ENCODE measurements at regions not wholly inside any gene's neighbourhood (a gene's known extent, or its start where the extent isn't known, plus 50 kb on each side); places are given as distances from the start of the nearest gene placed in this dataset.
"Not testable (repeated sequence)": the region's sequence is repeated elsewhere in the genome, so short reads cannot be mapped to it uniquely, and the experiment has no call there.

DNA sequence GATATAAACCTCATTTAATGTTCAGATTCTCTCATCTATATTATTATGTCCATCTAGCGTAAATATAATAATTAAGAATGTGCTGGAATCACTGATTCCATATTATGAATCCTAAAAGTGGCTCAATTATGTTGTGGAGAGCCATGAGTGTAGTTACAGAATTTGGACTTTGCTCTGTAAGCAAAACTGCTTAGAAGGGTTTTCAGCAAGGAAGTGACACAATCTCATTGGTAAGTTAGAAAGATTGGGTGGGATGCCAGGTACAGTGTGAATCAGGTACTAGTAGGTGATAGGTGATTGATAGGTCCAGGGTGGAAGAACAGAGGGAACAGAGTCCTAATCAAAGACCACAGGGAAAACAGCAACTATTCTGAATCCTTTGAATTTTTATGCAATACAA, 74.9 kb upstream of the ABLIM1 start:
- DNase-seq, result no peak

DNA sequence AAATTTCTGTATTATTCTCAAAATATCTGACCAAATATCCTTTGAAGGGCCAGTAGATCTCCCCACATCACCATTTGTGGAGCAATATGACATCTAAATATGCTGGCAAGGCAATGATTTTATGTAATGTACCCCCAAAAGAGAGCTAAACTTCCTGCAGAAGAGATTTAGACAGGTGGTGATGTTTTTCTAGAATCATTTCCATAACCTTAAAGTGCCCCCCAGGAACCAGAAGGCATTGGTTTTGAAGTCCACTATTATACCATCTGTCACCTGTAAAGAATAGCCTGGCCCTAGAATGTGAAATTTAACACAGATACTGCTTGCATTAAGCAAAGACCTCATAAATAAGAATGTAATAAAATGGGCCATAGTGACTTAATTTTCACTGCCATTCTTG, 77.9 kb upstream of the ABLIM1 start:
- peak; percentile 53 for DNase-seq

DNA sequence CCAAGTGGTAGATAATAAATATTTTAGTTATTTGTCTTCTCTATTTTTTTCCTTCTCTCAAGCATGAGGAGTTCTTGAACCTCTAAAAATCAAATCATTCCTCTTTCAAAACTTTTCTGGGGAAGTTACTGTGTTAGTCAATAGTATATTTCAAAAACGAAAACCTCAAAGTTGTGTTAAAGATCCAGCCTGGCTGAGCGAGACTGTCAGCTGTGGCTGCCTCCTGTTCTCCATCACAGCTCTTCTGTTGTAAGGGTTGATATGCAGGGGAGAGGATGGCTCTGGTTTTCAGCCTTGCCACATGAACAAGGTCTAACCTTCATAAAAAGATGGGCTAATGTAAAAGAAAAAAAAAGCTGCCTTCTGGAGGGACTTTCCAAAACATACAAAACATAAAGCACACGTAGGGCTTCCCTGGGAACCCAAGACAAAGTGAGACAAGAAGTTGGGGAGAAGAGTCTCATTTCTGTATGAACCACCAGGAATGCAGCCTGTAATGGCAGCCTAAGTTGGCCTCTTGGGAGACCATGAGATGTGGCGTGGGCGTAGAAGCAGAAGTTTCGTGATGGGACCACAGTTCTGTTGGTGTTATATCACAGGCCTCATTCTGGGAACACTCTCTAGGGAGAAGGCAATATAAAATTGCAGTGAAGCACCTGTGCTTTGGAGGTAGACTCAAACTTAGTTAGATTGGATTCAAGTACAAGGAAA, 77.9 kb upstream of the FHIP2A start:
- no peak for DNase-seq

DNA sequence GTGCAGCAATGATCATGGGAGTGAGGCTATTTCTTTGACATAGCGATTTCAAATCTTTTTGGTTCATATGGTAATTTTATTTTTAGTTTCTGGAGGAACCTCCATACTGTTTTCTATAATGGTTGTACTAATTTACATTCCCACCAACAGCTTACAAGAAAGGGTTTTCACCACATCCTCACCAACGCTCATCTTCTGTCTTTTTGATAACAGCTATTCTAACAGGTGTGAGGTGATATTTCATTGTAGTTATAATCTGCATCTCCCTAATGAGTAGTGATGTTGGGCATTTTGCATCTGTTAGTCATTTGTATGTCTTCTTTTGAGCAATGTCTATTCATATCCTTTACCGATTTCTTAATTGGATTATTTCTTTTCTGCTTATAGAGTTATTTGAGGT, 75.0 kb upstream of the FHIP2A start:
- no peak for DNase-seq

DNA sequence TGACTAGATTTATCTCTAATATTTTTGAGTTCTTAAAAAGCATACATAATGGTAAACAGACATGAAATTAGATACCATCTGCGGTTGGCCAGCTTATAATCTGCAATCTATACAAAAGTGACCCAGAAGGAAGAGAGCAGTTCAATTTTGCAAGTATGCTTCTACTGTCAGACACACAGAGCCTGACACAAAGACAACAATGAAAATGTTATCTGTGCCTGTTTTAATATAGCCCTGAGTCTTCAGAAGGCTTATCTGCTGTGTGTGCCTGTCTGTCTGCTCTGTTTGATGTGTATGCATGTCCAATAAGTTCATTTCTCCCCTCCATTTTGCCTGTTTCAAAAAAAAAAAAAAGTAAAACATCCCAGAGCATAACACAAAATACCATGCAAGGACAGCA, 73.3 kb upstream of the FHIP2A start:
- DNase-seq, result no peak

DNA sequence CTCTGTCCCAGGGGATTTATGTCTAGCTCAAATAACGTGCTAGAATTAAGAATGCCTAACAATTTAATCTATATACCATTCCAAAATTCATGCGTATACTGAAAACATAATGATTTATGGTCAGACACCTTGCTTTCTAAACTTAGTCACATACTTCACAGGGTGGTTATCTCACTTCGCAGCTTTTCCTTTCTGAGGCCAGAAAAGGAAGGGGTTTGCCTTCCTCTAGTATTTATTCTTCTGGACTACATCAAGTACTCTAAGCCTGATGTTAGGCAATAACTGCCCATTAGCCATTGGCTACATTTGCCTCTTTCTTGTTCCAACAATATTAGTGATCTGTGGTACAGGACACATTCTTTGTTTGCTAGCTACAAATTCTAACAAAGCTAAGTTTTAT, 72.6 kb upstream of the FHIP2A start:
- DNase-seq, result no peak

DNA sequence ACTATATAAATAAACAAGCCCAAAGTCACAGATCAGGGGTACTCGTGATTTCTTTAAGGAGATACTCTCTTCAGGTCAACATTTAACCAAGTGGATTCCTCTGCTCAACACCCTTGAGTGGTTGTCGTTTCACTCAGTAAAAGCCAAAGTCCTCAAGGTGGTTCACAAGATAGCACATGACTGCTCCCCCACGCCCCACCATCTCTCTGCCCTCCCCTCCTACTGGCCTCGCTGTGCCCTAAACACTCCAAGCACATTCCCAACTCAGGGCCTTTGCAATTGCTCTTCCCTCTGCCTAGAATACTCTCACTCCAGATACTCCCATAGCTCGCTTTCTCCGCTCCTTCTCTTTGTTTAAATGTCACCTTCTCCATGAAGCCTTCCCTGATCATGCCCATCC, 72.1 kb upstream of the FHIP2A start:
- DNase-seq, result no peak

DNA sequence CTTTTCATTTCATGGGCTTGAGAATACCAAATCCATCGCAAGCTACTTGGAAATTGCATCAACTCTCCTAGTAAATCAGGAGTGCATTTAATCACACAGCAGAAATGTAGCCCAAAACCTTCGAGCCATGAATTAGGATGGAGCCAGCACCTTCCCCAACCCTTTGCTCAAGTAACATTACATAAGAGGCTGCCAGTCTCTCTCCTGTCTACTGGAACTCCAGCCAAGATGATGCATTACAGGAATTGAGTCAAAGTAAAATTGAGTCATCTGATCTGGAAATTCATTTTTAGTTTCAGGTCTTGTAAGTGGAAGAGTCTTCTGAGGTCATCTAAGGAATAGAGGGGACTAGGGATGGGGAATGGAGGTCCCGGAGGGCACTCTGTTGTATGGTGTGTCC, 69.7 kb upstream of the FHIP2A start:
- no peak for DNase-seq

DNA sequence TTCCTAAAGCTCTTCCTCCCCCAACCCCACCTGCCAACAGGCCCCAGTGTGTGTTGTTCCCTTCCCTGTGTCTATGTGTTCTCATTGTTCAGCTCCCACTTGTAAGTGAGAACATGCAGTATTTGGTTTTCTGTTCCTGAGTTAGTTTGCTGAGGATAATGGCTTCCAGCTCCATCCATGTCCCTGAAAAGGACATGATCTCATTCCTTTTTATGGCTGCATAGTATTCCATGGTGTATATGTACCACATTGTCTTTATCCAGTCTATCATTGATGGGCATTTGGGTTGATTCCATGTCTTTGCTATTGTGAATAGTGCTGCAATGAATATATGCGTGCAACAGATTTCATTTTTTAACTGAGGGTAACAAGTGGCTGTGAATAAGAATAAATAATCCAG, 69.0 kb upstream of the FHIP2A start:
- not testable (repeated sequence) for DNase-seq

DNA sequence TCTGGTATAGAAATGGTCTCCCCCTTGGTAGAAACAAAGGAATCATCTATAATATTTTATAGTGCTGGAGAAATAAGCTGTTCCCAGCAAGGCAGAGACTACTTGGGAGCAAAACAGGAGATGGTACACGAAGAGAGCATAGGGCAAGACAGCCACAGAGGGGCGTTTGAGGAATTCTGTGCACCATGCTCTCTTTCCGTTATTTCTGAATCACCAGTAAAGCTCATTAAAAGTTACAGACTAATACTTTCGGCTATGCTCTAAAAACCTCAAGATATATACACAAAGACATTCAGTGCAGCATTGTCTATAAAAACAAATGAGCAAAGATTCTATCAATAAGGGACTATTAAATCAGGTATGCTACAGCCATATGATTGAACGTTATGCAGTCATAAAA, 68.5 kb upstream of the FHIP2A start:
- no peak for DNase-seq

DNA sequence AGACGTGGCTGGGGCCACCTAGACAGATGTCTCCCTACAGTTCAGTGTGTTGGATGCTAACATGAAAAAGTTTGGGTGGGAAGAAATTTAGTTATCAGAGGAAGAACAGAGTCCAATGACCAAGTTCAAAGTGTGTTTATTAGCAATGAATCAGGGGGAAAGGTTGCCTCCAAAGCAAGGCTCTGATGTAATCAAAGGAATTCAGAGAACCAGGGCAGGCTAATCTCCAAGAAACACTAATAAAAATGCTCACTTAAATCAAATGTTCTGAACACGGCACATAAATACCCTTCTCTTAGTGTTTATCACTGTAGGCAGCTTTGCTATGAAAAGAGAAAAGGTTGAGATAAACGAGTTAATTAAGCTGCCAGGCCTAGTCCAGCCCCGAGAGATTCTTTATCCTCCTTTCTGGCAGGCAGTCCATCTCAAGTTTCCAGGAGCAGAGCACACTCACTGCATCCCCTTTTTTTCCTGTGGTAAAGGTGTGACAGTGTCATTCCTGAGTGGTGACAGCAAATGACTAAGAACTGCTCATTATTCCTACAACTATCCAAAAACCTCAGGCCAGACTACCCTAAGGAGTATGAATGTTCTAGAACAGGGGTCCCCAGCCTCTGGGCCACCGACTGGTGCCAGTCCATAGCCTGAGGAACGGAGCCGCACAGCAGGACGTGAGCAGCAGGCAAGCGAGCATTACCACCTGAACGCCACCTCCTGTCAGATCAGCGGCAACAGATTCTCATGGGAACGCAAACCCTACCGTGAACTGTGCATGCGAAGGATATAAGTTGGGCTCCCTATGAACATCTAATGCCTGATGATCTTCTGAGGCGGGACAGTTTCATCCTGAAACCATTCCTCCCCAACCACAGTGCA, 66.9 kb upstream of the FHIP2A start:
- DNase-seq, result no peak

DNA sequence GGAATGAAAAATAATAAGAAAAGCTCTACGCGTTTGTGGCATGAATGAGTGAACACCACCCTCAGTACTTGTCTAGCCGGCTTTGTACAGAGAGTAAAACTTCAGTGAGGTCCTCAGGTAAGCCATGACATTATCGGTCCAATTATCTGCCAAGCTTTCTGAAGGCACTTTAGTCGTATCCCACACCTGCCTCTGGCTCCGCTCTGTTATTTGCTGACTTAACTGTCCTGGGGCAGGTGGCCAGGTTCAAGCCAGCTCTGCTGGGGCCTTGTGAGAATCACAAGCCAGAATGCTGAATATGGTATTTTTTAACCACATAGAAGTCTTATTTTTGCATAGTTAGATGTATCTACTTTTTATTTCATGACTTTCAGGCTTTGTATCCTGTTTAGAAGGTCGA, 66.0 kb upstream of the FHIP2A start:
- no peak for DNase-seq

DNA sequence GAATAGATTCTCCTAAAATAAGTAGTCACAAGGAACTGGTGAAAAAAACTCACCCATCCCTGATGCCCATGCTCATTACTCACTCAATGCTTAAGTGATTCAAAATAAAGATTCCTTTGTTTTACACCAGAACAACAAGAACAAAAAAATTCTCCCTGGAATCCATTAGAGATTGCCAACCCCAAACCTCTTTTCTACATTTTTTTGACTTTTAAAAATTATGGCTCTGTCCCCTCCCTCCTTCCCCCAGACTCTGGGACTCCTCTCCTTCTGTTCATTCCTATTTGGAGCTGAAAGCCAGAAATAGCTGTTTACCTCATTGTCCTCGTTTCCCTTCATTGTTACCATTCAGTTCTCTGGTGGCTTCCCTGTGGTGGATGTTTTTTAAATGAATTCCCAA, 63.2 kb upstream of the FHIP2A start:
- no peak for DNase-seq

DNA sequence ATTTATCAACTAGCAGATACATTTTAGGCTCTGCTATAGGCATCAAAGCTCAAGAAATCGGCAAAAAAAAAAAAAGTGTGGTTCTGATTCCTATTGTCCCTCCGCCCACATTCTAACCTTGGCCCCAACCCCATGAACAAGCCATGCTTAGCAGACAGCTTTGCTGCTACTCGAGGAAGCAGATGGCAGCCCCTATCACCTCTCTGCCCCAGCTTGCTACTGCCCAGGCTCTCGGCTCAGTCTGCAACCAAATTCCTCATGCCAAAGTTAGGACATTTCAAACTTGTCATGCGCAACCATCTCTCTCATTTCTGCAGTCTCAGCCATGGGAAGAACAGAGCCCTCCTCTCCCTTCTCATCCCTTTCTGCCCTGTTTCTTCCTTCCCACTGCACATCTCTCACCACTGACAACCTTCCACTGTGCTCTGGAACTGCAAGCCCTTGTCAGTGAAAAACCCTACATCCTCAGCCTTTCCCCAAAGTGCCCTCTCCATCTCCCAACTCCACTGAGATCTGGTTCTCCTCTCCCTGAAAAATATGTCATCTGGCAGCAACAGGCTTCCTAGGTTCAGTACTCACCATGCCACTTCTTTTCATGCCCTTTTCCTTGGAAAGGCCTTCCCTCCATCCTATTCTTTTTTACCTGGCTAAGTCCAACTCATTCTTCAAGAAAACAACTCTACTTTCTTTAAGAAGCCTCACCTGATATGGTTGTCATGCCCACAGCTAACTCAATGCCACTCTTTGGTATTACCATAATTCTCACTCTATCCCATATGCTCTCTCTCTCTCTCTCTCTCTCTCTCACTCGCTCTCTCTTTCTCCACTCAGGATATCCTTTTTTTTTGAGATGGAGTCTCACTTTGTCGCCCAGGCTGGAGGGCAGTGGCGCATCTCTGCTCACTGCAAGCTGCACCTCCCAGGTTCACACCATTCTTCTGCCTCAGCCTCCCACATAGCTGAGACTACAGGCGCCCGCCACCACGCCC, 60.1 kb upstream of the FHIP2A start:
- DNase-seq, result no peak

DNA sequence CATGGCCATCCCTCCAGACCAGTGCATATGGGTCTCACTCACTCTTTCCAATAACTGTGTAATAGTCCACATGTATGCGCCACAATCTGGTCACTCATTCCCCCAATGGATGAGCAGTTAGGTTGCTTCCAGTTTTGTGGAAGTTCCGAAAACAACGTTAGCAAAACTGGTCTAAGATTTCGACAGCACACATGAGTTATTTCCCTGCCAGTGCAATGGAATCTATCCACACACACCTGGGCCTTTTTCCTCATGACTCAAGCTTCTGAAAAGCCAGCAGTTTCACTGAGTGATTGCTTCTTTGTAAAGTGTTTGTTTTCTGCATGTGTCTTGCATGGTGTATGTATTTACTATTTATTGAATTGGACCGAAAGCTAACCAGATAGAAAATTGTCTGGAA, 58.8 kb upstream of the FHIP2A start:
- no peak for DNase-seq

DNA sequence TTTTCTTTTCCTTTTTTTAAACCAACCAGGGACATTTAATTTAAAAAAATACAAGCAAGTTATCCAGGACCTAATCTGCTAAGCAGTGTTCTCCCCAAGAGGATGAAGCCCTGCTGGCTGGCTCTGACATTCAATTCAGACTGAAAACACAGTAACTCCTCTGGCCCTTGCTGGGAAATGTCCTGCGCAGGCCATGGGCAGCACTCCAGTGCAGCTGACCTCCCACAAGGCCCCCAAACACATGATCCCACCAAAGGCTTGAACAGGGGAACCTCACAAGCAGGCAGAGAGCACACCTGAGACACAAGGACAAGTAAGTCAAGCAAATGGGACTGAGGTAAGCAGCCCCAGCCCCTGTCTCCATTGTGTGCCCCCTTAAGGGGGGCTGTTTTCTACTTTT, 56.9 kb upstream of the FHIP2A start:
- DNase-seq, result no peak

DNA sequence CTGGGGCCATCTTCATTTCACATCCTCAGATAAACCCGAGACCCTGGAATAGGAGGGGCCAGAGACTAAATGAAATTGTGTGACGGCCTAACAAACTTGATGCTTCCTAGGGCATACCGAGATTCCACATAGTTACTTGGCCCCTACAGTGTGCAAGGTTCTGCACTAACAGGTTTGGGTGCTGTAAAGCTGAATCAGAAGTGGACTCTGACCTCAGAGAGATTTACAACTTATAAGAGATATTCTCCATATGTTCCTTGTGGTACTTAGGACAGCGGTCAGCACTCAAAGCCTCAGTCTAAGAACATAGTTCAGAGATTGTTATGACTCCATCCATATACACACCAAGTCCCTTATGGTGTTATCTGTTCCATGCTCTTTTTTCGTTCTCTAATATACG, 55.1 kb upstream of the FHIP2A start:
- no peak for DNase-seq

DNA sequence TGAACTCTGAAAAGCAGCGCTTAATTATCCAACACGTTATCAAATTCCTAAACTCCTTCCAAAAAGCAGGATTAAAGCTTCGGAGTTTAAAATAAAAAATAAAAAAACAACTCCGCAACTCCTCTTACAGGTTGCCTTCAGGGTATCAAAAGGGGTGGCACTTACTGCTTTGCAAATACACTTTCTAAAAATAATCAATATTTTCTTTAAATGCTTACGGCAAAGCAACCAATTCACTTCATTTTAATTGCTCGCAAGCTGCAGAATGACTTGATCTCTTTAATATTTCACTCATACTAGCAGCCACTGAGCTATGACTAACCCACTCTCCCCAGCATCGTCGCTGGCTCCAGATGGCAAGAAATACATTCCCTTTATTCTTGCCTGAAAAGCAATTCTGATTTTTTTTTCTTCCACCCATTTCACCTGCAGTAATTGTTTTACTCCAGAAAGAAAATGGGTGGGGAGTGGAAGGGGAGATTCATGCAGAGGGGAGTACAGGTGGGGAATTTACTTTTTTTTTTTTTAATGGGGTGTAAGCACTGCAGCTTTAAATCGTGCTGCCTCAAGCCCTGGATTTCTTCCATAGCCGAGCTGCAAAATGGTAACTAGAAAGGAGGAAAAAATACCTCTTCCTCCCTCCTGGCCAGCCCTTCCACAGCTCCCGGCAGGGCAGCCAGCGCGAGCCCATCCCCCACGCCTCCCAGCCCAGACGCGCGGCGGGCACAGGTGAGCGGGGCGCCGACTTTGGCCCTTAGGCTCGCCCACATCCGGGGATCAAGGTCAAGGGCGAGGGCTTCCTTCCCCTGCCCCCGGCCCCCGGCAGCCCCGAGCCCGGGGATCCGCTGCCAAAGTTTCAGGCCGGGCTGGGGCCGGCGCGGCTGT, 54.2 kb upstream of the FHIP2A start:
- peak; percentile 36 for DNase-seq

DNA sequence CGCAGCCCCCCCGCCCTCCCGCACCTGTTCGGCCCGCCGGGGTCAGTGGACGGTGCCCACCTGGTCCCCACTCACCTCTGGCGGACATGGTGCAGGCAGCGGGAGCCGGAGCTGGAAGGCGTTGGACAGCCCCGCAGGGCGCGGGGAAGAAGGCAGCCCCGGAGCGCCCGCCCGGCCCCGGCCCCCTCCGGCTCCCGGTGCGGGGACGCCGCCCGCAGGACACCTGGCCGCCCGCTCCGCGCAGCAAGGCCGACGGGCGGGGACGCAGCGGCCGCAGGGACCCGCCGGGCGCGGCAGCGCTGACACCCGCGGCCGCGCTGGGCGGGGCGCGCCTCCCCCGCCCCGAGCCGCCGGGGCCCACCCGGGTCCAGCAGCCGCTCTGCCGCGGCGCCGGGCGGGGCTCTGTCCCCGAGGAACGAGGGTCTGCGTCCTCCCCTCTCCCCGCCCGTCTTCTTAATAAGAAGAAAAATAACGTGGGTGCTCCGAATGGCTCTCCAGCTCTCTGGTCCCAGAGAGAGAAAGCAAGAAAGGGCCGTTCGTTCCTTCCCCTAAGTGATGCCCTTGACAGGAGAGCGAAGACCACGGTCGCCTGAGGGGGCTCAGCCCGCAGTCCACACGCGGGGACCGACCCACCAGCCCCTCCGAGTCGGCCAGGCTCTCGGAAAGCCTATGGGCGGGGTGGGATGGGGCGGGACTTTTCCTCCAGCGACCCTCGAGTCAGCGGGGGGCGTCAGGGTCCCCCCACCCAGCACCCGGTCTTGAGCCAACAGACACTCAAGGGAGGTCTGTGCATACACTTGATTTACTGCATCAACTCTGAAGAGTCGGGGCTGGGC, 53.4 kb upstream of the FHIP2A start:
- DNase-seq, result peak; percentile 35

DNA sequence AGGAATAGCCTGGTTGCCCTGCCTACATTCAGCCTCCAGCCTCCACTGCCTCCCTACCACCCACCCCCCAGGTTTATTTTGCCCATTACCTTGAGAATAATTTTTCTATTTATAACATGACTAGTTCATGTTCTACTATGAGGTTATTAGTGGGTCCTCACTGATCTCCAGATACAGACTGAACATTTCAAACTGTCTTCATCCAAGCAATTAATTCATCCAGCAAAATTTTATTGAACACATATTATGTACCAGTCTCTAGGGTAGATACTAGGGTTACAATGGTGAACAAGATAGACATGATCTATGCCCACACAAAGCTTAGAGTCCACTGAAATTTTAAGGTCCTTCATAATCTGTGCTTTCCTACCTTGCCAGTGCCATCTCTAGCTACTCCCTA, 51.6 kb upstream of the FHIP2A start:
- DNase-seq, result no peak

DNA sequence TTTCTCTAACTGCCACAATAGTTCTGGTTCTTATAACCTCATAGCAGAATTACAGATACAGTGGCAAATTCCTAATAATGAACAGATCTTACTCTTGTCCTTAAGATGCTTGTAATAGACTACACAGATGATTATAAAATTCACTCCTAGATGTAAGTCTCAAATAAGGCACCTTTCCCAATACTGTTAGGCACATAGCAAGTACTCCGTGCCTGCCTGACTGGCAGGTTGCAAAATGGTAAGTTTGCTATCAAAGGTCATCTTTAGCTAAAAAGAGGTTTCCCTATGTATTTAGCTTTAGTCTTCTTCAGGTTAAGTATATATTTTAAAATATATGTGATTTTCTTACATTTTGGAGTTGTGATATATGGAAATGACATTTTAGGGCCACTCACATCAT, 50.4 kb upstream of the FHIP2A start:
- no peak for DNase-seq
